Inferior parietal cortex (tissue), 1 donor: ENCODE measurements at regions not wholly inside any gene's neighbourhood (a gene's known extent, or its start where the extent isn't known, plus 50 kb on each side); places are given as distances from the start of the nearest gene placed in this dataset.

Experiments
- DNase-seq: peaks from one replicate; pipeline ENCODE4 v3.0.0-alpha.2; 2016; ENCODE audit errors: extremely low spot score

DNA sequence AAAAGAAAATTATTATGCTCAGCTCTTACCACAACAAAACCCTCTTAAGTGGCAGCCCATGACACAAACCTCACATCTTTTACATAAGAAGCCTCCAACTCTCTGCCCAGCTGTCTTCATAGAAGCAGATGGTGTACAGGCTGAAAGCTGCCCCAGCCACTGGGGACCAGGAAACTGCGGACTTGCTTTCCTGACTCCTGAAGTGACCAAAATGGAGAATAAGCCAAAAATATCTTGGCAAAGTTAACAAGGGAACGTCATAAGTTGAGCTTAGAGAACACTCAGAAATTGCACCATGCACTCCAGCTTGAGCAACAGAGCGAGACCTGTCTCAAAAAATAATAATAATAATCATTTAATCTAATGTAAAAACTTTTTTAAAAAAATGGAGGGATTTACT, 160.3 kb upstream of the CDYL start:
- DNase-seq: no peak

DNA sequence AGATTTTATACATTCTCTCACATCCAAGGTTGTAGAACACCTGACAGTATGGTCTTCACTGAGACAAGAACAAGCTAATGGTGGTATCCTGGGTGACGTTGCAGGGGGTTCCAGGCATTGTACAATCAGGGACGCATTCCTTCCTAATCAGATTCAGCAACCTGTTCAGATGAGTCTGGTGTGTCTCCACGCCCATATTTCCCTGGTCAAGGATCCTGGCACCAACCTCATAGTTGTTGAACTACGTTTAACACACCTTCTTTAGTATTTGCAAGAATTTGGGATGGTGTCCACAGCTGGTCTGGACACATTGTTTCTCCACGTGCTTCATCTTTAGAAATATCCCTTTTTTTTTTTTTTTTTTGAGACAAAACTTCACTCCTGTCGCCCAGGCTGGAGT, 161.0 kb upstream of the CDYL start:
- DNase-seq: no peak

DNA sequence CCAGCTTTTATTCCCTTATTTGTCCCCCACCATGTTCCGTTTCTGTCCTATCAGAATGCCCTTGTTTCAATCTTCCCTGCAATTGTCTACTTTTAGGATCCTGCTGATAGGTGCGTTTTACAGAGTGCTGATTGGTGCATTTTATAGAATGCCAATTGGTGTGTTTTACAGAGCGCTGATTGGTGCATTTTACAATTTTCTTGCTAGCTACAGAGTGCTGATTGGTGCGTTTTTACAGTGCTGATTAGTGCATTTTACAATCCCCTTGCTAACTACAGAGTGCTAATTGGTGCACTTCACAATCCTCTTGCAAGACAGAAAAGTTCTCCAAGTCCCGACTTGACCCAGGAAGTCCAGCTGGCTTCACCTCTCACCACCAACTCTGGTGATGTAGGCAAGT, 161.6 kb upstream of the CDYL start:
- DNase-seq: no peak

DNA sequence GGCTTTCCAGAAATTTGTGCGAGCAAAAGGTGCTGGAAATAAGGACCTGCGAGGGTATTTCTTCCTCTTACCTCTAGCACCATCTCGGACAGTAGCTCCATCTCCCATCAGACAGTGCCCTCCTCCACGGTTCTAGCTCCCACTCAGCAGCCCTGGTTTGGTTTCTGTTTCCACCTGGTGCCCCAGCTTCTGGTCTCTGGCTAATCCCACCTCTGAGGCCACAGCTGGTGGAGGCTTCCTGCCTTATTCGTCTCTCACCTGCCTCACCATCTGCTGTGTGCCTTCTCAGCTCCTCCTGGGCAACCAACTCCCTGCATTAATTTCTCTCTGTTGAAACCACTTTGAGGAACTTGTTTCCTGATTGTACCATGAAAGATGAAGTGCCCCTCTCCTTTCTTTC, 162.4 kb upstream of the CDYL start:
- DNase-seq: no peak

DNA sequence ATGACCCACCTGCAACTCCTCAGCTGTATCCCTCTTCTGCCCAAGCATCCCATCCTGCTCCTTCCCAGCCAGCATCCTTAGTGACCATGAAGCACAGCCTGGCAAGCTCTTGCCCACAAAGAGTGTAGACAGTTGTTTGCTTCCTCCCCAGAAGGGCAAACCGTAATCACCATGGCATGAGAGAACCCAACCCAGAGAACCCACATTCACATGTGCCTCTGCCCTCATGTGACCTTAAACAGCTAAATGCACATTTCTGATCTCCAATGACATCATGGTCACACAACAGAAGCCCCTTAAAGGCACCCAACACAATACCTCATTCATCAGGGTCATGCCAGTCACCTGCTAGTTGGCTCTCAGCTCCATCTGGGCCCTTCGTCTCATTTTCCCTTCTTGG, 162.8 kb upstream of the CDYL start:
- DNase-seq: no peak

DNA sequence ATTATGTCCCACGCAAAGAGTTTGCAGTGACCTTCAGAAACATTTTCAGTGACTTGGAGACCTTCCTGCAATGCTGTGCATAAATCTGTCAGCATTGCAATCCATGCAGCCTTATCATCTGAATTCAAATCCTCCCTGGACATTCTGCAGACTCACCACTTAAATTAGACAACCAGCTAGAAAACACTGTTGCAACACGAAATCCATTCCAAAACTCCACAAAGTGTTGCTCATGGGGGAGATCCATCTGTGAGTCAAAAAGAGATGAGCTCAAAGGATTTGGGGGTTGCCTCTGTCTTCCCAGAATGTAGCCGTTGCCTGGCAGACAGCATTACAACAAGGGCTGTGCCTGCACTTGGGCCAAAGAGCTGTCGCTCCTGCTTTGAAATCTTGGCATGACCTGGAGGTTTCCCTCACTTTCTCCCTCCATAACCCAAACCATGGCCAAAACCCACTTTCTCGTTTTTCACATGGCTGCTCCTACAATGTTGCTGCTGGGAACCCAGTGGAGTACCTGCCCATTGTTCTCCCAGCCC, 163.5 kb upstream of the CDYL start:
- DNase-seq: no peak

DNA sequence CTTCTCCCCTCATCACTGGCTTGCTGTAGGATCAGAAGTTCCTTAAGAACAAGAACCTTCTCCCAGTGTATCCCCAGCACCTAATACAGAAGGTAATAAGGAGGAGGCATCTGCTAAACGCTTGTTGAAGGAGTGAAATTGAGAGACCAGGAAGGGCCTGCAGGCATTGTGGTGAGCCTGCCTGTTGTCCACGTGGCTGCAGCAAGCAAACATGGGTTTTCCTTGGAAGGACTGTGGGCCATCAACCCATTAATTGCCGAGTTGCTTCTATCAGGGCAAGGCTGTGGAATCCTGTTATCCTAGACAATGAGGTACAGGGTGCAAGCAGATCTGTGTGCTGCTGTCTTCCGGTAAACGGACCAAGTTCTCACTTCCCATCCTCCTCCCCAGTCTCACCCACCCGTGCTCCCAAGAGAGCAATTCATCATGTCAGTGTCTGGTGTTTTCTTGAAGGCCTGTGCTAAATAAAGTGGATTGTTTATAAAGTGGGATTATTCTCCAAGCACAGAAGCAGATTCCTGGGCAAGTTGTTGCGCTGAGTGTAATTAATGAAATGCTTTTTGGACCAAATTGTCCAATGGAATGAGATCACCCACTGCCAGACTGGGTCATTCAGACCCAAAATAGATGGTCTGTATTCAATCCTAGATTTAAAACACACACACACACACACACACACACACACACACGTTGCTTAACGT, 164.6 kb upstream of the CDYL start:
- no peak for DNase-seq

DNA sequence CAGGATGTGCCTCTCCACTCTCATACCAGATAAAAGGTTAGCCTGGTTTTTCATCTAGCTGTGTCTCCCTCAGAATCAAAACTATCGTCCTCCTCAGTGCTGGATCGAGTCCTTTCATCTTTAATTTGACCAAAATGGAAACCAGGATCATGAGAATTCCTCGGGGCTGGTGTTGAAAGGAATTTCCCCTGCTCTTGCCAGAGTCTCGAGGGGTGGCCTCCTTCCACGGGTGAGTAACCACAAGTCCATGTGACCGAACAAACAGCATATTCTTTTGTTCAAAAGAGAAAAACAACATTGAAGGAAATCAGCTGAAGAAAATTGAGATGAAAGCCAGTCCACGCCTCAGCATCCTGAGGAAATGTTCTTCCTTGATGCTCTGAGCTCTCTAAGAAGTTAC, 165.9 kb upstream of the CDYL start:
- DNase-seq: no peak

DNA sequence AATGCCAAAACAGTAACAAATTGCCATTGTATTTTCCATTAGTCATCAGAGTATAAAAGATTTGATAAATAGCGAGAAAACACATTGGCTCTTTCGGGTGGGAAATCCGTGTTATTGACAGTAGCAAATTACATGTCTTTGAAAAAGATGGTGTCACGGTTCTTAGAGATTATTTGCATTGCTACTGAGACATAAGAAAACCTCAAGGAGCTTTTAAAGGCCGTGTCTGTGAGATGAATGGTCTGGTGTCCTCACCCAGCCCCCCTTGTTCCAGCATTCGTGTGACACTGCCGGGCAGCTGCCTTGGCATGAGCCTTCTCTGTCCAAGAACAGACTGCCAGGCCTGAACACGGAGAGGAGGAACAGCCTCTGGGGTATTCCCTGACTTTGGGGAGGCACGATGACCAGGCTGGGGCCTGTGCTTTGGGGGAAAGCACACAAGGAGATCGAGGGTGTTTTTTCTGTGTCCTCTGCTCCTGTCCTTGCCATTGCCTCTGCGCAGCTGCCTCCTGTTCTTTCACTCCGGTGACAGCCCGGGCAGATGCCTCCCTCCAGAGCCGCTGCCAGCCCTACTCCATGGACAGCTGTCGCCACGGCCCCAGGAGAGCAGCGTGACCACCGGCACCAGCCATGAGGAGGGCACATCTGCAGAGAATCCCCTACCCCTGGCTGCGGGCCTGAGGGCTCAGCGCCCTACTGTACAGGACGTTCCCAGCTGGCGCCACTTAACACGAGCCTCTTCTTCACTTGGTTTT, 167.7 kb upstream of the CDYL start:
- DNase-seq: peak; percentile 64

DNA sequence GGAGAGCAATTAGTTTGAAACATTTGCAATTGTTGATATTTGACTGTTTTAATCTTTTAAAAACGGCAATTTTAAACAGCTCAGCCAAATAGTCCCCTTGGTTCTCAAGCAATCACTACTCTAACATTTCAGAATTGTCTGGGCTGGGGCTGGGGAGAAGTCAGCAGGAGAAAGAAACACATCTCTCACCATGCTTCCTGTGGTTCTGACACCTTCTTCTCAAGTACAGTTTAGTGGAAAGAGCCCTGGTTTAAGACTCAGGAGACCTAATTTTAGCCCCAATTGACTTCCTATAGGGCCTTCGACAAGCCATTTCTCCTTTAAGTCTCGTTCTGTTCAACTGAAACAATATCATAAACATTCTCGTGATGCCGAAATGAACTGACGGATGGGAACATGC, 168.4 kb upstream of the CDYL start:
- peak; percentile 49 for DNase-seq

DNA sequence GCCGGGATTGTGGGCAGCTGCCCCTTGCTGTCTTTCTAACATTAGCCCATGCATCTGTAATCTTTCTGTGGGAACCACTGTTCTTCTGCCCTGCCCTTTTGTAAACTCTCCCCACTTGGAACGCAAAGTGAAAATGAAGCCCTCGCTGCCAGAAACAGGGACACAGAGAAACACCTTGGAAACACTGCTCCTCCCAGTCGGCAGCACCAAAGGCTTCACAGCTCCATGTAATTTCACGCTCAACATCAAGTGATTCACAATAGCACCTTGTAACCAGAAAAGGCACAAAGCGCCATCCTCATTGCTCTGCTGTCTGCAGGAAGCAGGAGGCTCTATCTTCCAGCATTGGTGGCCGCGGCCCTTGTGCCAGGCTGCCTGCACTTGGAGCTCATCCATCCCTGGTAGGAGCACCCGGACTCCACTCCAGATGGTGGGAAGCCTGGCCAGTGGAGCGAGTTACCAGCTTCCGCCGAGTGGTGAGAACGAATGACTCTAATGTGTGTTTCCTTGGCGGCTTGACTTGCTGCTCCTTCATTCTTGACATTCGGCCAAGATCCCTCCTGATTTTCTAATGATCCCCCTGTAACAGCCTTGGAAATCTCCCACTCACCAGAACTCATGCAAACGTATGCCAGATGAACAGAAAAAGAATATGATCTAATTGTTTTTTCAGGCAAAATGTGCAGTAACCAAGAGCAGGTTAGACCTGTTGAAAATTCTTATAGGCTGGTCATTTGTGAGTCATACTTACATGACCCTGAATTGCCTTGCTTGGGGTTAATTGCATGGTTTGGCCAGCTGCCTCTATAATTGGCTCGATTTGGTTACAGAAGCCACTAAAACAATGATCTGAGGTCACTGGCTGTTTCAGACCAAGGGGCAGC, 169.1 kb upstream of the CDYL start:
- DNase-seq: peak; percentile 53

DNA sequence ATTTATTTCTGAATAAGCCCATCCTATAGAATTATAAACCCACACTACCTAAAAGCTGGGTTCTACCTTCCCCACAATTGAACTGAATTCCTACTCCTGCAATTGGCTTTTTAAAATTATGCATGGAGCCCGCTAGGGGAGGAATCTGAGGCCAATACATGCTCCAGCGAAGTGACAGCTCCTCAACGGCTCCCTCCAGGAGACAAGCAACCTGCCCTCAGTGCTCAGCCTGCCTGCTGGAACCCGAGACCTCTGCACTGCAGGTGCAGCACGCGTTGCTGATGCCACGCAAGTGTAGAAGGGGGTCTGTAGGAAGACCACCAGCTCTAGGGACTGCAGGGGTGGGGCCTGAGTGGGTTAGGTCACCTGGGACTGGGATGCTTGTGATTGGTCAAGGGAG, 170.2 kb upstream of the CDYL start:
- no peak for DNase-seq

DNA sequence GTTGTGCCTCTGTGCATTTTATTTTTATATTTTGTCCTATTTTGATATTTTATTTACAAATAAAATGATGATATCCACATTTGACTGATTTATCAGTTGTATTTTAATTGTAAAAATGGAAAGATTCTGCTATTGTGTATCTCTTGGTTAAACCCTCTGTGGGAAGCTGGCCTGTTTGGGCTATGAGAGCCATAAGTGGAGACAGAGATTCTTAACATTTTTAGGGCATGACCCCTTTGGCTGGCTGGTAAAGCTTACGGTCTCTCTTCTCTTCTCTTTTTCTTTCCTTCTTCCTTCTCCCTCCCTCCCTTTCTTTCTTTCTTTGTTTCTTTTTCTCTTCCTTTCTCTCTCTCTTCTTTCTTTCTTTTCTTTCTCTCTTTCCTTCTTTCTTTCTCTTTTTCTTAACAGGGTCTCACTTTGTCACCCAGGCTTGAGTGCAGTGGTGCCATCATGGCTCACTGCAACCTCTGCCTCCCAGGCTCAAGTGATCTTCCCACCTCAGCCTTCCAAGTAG, 172.3 kb upstream of the CDYL start:
- no peak for DNase-seq

DNA sequence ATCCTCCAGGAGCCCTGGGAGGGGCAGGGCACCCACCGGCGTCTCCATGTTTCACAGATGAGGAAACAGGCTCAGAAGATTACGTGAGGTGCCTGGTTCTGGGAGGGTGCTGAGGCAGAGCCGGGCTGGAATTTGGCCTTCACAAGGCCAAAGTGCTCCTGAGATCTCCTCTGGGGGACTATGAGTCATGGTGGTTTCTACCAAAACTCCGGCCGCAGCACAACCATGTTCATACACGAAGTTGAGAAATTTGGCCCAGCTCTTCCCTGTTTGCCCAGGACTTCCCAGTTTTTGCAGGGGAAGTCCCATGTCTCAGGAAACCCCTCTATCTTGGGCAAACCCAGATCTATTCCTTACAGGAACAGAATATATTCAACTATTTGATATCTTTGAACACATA, 172.9 kb upstream of the CDYL start:
- DNase-seq: no peak

DNA sequence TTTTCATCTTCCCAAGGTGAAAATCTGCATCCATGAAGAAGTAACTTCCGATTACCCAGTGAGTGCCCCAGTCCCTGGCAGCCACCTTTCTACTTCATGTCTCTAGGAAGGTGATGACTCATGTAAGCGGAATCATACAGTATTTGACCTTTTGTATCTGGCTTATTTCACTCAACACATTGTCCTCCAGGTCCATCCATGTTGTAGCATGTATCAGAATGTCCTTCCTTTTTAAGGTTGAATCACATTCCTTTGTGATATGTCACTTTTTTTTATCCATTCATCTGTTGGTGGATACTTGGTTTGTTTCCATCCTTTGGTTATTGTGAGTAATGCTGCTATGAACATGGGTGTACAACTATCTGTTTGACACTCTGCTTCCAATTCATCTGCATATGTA, 176.3 kb upstream of the CDYL start:
- no peak for DNase-seq

DNA sequence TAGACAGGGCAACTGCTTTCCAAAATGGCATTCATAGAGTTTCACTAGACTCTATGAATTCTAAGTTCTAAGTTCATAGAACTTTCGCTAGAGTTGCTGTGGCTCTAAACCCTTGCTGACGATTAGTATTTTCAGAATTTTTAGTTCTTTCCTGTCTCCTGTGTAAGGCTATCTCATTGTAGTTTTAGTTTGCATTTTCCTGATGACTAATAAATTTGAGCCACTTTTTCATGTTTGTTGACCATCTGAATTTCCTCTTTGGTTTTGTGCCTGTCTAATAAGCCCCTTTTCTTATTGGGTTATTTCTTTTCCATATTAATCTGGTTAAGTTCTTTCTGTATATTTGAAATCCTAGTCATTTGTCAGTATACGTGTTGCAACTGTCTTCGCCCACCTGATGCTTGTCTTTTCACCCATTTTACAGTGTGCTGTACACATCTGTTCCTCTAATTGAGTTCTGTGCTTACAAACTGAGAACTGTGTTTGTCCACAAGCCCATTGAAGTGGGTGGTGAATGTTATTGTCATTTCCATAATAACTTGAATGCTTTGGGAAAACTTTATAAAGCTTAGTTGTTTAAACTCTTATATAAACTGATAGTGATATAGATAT, 177.7 kb upstream of the CDYL start:
- DNase-seq: no peak

DNA sequence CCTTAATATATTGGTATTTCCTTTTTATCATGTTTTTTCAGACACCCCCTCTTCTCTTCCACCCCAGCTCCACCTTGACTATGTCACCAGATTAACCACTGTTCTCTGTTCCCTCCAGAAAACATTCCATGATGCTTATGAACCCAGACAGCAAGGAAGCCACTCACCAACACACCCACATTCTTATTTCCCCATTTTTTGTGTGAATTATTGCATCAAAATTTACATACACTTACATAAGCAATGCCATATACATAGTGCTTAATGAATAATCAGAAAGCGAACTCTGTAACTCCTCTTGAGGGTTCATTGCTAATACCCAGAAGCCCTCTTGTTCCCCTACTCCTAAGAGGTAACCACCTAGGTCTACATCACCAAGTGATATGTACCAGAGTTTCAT, 182.3 kb upstream of the CDYL start:
- DNase-seq: no peak

DNA sequence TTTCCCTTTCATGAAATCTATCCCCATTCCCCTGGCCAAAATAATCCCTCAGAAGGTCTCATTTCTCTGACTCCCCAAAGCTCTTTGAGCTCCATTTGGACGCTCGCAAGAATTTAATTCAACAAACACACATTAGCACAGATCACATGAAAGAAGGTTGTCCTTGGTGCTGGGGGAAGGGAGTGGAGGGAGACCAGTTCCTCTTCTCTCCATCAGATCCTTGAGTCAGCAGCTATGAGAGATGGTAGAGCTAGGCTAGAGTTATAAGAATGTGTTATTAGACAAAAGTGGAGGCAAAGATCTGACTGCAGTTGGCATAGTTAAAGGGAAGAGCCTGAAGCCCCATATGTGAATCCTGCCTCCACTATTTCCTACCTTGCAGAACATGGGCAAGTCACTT, 184.2 kb upstream of the CDYL start:
- DNase-seq: no peak

DNA sequence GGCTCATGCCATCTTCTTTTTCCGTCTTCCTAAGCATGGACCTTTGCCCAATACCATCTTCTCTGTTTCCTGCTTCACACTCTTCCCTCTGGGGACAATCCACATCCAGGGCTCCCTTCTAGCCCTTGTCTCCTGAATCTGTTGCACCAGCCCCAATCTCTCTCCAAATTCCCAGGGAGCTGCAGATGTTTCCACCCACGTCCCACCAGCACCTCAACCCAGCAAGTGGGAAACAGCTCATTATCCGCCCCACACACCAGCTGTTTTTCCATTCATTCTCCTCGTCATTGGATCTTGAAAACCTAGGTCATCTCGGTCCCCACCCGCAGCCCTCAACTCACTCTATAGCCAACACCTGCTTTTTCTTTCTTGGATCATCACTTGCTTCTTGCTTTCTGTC, 185.0 kb upstream of the CDYL start:
- no peak for DNase-seq

DNA sequence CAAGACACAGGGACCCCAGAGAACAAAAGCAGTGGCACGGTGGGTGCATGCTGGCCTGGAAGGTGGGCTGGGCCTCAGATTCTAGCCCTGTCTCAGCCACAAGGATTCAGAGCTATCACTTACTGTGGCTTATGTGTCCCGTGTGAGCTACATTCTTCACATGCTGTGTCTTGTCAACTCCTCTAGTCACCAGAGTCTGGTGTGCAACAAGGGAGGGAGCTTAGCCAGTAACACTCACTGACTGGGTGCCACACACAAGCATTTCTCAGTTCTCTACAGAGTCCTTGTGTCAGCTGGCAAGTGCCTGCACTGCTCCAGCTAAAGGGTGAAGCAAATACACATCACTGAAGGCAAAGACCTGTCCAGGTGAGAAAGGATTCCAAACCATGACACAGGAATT, 186.9 kb upstream of the CDYL start:
- no peak for DNase-seq

DNA sequence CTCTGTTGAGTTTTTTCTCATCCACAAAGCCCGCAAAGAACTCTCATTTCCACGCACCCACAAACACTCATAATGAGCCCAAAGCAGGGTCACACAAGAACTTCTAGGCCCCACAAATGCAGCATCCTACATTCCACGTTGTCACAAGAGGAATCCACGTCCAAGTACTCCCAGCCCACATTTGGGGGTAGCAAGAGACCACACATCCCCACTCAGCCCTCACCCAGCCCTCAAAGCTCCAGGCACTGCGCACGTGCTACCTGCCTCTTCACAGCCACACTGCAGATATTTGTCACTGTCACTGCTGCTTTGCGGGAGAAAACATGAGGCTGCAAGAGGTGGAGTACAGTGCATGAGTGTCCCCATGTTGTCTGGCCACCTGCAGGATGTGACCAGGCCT, 187.6 kb upstream of the CDYL start:
- DNase-seq: no peak

DNA sequence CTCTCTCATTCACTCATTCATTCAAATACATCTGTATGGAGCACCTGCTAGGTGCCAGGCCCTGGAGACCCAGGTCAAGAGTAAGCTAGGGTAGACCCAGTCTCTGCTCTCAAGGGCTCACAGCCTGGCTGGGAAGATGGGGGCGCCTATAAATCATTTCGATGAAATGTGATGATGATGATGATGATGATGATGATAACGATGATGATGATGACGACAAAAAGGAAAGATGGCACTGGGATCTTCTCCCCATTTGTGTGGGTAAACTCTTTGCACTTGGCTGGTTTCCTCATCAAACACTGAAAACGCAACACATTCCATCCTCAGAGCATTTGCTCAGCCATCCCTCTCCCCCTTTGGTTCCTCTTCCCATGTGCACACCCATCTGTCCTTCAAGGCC, 188.0 kb upstream of the CDYL start:
- DNase-seq: no peak
